ENCODE measurements at regions not wholly inside any gene's neighbourhood (a gene's known extent, or its start where the extent isn't known, plus 50 kb on each side); places are given as distances from the start of the nearest gene placed in this dataset.

DNA sequence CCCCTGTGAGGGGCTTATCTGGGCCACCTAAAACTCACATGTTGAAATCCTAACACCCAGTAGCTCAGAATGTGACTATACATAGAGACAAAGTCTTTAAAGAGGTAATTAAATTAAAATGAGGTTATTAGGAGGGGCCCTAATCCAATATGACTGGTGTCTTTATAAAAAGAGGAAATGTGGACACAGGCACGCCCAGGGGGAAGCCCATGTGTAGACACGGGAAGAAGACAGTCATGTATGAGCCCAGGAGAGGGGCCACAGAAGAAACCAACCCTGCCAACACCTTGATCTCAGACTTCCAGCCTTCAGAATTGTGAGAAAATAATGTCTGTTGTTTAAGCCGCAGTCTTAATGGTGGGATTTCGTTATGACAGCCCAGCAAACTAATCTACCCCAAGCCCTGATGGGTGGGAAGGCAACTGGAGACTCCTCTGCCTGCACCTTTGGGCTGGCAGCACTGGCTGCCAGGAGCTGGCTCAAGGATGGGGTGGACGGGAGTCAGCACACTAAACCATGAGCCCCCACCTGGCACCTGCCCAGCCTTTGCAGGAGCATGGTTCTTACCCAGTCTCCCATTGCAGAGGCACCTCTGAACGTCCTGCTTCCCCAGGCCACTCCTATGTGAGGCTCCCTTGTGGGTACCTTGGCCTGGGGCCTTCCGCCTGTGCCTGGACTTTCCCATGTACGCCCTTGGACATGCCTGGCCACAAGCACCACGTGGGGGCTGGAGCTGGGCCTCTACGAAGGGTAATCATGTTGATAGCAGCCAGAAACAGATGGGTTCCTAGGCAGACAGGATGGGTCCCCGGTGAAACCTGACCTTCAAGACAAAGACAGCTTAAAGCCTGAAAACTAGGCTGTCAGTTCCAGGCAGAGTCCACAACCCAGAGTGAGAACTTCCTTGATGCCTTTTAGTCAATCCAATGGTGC lies 57.1 kb upstream of the DMRTB1 start:
- FAIRE-seq (no peak), DNase-seq (ENCODE audit: extremely low read depth in 1 of 4, low spot score in 3 of 4) (no peak), ATAC-seq (no peak)
- Histone ChIP-seq H3K4me3 (no peak overlapping the region), H3K4me2 (ENCODE audit: insufficient read depth, low read length) (no peak overlapping the region), H3K9ac (ENCODE audit: insufficient read depth in 1 of 2, low read depth in 2 of 2, low read length in 2 of 2) (no peak overlapping the region; a peak in 1 of 4 replicates), H3K27me3 (ENCODE audit: control insufficient read depth in 2 of 2, insufficient read depth in 2 of 2, low read length in 2 of 2) (peaks cover 53 to 67% of the 10 kb centered on the region in 2 experiments), H3K27ac (ENCODE audit: extremely low read depth, low read depth, low read length) (no peak overlapping the region), H3K79me2 (ENCODE audit: control insufficient read depth, insufficient read depth, low read length) (no peaks in the 10 kb centered on the region), H4K20me1 (replicated peaks; ENCODE audit: control insufficient read depth, insufficient read depth, low read length) (no peaks in the 10 kb centered on the region), H3K4me1 (replicated peaks in 1 of 2; ENCODE audit: control insufficient read depth in 2 of 2, insufficient read depth in 2 of 2, low read length in 2 of 2) (no peaks in the 10 kb centered on the region; a peak in 1 of 5 replicates), H2AFZ (ENCODE audit: low read depth, low read length) (no peak overlapping the region), H3K36me3 (ENCODE audit: control insufficient read depth, insufficient read depth, low read length) (no peaks in the 10 kb centered on the region), H3K9me3 (replicated peaks; ENCODE audit: control insufficient read depth, insufficient read depth, low read depth, low read length) (no peaks in the 10 kb centered on the region), H3K9me1 (ENCODE audit: control insufficient read depth, insufficient read depth, low read length) (no peaks in the 10 kb centered on the region)
- WGBS (ENCODE audit: insufficient coverage, low coverage, missing lambda C conversion rate), result 6% methylated on average over 11 of the region's 11 CpGs
- intact Hi-C loops (cut with micrococcal nuclease) (no loop called here), in situ Hi-C loops (cut with MboI) (no loop called here)
- ChIA-PET CTCF (ENCODE audit: low intra/inter-chr PET ratio) (no interaction called here), POLR2A (interaction anchor here (0.6 to 1.2 kb wide), 3 partner anchors 21 to 148 kb away, joined by 3 to 5 read pairs (median 4); no protein-coding TSS in a partner anchor)
- TF ChIP-seq SPI1 (IDR thresholded peaks at IDR 0.05; ENCODE audit: borderline replicate concordance, low read depth, low read length) (peak; percentile 36; the same call in 1 of the 2 replicates), EZH2 (IDR thresholded peaks at IDR 0.05; ENCODE audit: borderline replicate concordance, low read depth, low read length) (no peak), CBX5 (IDR thresholded peaks at IDR 0.05; ENCODE audit: borderline replicate concordance, low read depth) (no peak), KHSRP (IDR thresholded peaks at IDR 0.05) (no peak), KDM5B (IDR thresholded peaks at IDR 0.05; ENCODE audit: insufficient replicate concordance, low read depth, low read length) (no peak)
- TF ChIP-seq, protein P1, sequence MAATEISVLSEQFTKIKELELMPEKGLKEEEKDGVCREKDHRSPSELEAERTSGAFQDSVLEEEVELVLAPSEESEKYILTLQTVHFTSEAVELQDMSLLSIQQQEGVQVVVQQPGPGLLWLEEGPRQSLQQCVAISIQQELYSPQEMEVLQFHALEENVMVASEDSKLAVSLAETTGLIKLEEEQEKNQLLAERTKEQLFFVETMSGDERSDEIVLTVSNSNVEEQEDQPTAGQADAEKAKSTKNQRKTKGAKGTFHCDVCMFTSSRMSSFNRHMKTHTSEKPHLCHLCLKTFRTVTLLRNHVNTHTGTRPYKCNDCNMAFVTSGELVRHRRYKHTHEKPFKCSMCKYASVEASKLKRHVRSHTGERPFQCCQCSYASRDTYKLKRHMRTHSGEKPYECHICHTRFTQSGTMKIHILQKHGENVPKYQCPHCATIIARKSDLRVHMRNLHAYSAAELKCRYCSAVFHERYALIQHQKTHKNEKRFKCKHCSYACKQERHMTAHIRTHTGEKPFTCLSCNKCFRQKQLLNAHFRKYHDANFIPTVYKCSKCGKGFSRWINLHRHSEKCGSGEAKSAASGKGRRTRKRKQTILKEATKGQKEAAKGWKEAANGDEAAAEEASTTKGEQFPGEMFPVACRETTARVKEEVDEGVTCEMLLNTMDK (IDR thresholded peaks at IDR 0.05; ENCODE audit: borderline replicate concordance, insufficient read depth, low read depth, low read length, poor library complexity, severe bottlenecking), result no peak
- TF ChIP-seq, protein P2, sequence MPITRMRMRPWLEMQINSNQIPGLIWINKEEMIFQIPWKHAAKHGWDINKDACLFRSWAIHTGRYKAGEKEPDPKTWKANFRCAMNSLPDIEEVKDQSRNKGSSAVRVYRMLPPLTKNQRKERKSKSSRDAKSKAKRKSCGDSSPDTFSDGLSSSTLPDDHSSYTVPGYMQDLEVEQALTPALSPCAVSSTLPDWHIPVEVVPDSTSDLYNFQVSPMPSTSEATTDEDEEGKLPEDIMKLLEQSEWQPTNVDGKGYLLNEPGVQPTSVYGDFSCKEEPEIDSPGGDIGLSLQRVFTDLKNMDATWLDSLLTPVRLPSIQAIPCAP (CRISPR knock-in tag; IDR thresholded peaks at IDR 0.05; ENCODE audit: borderline replicate concordance), result no peak
- BruUV-seq (replicated peaks), result no TSS peak
